DOHH2 (cell line): ENCODE measurements at regions not wholly inside any gene's neighbourhood (a gene's known extent, or its start where the extent isn't known, plus 50 kb on each side); places are given as distances from the start of the nearest gene placed in this dataset.

Source experiments
- CTCF ChIP-seq: fragments of 200-600 bp; sonication (generic); IDR thresholded peaks from one replicate; pipeline ENCODE4 v1.5.1; 2014; ENCODE audit warnings: antibody characterized with exemption, mild to moderate bottlenecking, low read depth, low read length; ENCODE audit not compliant: poor library complexity, severe bottlenecking
- EZH2phosphoT487 ChIP-seq: fragments of 200-600 bp; sonication (generic); IDR thresholded peaks from 2 replicates; pipeline ENCODE4 v1.6.1; 2017; ENCODE audit warnings: borderline replicate concordance, mild to moderate bottlenecking, antibody characterized with exemption, low read length, moderate library complexity, mixed read lengths

- TF ChIP-seq CTCF (no peak), EZH2phosphoT487 (no peak)
These were observed 202.4 kb upstream of the PMEPA1 start for GRCh38 chr20:57912227-57912582.
